ENCODE measurements at regions not wholly inside any gene's neighbourhood (a gene's known extent, or its start where the extent isn't known, plus 50 kb on each side); places are given as distances from the start of the nearest gene placed in this dataset.

- peak; percentile 4 for DNase-seq
Observed at GRCh38 chr9:74281674-74282073, 215.5 kb upstream of the RORB start.

GRCh38 chr9:74282526-74283253 lies 214.4 kb upstream of the RORB start:
- DNase-seq: no peak

DNA sequence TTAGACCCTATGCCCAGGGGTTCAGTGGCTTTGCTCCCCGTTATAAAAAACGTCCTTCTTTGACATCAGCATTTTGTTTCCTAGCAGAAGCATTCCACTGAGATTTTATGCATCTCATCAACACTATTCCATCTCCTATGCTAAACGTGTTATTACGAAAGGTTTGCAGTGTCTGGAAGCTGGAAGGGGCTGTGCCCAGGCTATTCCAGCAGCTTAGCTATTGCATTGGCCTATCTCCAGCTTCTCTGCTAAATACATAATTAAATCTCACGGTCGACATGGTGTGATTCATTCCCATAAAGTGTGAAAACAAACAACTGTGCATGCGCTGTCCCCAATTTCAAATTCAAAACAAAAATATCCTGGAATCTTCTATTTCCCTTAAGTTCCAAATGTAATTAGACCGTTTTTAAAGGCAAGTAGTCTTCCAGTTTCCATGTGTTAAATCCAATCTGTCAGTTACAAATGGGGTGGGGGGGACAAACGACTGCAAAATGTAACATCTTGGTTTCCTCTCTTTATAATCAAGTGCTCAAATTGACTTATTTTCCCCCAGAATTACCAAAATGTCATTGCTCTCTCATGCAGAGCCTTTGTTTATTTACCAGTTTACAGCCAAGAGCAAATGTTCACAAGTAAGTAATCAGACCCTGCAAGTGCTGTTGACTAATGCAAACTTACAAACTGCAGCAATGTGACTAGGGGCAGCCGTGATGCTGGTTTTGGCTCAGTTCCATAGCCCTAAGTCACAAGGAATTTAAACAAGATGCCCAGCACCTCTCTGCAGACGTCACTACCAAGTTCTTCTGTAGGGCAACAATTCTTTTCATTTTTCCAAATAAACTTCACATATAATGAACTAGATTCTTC lies 212.3 kb upstream of the RORB start:
- peak; percentile 6 for DNase-seq

DNA sequence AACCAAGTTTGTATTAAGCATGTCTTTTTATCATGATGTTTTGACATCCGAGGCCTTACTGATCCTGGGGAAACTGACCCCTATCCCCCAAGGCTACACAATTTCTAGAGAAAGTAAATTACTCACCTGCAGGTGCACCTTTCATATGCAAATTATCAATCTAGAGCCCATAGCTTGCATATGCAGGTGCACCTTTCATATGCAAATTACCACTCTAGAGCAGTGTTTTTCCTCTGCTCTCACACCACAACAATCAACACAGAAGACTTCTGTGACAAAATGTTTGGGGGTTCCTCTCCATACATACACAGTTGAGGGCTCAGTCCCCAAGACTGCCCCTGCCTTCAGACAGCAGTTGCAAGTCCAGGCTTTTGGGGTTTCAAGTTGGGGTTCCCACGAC lies 203.7 kb upstream of the RORB start:
- no peak for DNase-seq

- no peak for DNase-seq
Observed at GRCh38 chr9:74303945-74304344, 193.2 kb upstream of the RORB start.

DNA sequence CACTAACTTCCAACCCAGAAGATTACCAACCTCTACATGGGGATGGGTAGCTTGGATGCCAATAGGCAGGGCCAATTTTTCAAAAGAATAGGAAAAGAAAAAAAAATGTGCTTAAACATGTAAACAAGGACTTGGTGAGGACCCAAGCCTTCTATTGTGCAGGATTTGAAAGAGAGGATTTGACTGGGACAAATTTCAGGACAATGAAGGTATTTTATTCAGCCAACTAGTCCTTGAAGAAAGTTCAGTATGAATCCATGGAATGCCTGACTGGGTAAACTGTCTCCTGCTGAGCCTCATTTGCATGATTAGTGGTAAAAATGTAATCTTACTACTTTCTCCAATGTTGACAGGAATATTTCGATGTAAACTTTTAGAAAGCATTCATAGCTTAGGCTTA lies 192.5 kb upstream of the RORB start:
- no peak for DNase-seq

DNA sequence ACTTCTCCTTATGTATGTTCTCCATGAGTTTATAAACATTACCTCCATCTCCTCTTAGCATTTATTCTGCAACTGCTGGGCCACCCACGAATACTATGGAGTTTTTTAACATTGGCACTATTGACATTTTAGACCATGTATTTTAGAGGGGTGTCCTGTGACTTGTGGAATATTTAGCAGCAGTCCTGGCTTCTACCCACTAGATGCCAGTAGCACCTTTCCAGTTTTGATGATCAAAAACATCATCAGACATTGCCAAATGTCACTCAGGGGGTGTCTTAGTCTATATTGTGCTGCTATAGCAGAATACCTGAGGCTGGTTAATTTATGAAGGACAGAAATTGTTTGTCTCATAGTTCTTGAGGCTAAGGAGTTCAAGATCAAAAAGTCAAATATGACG lies 187.5 kb upstream of the RORB start:
- DNase-seq: peak; percentile 6

GRCh38 chr9:74317235-74317634 lies 179.9 kb upstream of the RORB start:
- DNase-seq: no peak

- no peak for DNase-seq
Observed at GRCh38 chr9:74321396-74321795, 175.7 kb upstream of the RORB start.

DNA sequence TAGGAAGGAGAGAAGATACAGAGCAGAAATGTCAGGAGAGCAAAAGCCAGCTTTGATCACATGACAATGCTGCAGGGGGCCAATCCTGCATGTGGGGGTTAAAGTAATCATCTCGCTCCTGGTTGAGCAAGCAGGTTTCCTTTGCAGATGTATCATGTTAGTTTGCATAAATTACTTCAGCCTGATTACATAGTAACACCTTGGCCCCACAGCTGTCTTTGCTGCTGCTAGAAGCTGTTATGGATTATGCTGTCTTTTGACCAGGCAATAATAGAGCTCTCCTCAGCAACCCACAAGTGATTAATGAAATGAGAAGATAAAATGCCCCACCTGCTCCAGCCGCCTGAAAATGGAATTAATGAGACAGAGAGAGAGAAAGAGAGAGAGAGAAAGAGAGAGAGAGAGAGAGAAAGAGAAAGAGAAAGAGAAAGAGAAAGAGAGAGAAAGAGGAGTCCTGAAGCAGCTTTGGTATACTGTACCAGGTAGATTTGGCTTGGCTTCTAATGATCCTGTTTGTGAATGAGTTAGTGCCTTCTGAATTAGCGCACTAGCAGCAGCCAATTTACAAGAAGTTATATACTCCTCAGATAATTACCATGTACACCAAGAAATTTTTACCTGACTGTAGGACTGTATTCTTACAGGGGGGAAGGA lies 174.3 kb upstream of the RORB start:
- DNase-seq: peak; percentile 48

DNA sequence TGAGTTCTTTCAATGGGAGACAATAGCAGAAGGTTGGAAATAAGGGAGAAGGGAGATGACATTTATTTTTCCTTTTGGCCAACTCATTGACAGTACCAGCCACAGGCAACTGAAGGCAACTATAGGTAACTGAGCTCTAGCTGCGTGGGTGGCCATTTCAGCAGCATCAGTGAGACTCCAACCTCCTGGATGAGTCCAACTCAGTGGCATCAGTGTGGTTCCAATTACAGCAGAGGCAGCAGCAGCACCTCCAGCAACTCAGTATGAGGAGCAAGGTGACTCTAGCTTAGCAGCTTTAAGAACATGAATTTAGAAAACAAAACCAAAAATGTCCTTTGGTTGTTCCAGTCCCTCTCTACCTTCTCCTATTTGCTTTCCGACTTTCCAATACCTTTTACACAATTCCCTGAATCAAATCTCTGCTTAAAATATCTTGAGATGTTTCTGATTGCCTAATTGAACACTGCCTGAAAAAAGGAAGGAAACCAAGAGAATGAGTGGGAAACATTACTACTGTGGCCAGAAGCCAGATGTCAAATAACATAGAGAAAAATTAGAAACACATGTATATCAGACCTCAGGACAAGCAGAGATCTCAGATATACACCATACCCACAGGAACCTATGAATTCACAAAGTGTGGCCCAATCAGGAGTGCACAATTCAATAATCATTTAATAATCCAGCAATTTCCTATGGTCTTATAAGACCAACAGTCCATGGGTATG lies 166.5 kb upstream of the RORB start:
- DNase-seq: no peak

DNA sequence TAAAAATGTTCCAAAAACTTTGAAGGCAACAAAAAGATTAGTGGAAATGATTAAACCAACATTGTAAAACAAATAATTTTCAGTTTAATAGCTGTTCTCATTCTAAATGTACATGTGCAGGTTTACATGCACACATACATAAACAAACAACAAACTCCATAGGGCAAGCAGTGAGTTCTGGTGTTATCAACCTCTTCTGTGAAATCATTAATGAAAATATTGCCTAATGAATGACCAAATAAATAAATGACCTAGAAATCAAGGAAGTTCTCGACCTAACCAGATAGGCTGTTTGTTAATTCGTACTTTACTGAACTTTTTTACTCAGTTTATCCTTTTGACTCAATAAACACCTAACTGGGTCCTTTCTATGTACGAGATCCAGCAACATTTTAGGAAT lies 165.5 kb upstream of the RORB start:
- no peak for DNase-seq

GRCh38 chr9:74333384-74334032 lies 163.6 kb upstream of the RORB start:
- no peak for DNase-seq

GRCh38 chr9:74334271-74334670 lies 162.9 kb upstream of the RORB start:
- no peak for DNase-seq

- DNase-seq: no peak
Observed at GRCh38 chr9:74336161-74336560, 161.0 kb upstream of the RORB start.

DNA sequence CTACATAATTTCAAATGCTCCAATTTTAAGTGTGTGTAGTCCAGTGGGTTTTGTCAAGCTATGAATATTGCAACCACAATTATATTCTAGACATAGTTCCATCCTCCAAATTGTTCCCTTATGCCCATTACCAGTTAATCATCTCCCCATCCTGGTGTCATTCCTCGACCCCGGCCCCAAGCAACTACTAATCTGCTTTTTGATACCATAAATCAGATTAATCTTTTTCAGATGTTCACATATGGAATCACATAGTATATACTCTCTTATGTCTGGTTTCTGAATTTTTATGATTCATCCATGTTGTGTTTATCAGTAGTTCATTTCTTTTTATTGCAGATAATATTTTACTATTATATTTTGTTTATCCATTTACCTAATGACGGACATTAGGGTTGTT lies 148.4 kb upstream of the RORB start:
- no peak for DNase-seq

DNA sequence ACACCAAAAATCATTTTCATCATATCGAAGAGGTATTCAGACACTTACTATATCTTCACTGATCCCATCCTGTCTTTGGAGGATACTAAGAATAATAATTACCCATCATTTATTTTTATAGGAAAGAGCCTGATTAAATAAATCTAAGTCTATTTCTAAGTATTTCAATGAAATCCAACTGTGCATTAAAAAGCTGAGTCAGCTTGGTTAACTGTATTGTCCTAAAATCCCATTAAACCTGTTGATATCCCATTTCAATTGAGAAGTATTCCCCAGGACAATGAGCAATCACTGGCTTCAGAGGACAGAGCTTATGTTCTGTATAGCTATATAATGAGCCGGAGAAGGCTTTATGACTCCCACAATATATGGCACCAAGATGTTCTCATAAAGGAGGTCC lies 142.0 kb upstream of the RORB start:
- no peak for DNase-seq

- no peak for DNase-seq
Observed at GRCh38 chr9:74357577-74357976, 139.6 kb upstream of the RORB start.

DNA sequence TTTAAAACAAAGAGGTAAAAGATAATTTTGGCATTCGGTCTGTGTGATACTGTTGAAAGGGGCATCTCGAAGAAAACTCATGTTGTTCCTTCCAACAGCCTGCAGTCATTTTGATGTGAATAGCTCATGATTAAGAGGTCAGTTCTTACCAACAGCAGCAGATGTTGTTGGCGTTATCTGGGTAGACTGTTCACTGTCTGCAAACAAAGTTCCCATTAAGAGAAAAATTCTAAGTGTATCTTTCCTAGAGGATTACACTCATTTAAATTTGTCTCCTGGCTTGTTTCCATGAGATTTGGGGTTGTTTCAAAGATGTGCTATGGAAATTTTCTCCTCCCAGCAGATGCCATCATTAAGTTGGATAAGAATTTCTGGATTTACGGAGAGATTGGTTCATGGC lies 138.2 kb upstream of the RORB start:
- no peak for DNase-seq

DNA sequence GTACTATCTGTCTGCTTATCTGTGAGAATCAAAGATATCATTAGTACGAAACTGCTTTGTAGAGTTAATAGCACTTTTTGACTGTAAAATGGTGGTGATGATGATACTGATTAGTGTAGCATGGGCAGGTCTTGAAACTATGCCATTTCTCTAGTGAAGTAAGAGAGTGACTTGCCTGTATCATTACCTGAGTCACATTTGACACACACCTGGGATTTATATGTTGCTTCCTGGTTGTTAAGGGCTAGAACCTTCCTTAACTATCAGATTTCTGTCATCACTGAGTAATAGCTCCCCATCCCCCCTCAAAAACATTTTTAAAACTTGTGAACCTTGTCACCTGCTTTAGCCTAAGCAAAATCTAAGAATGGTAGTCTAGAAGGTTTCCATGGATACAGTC lies 135.6 kb upstream of the RORB start:
- no peak for DNase-seq

DNA sequence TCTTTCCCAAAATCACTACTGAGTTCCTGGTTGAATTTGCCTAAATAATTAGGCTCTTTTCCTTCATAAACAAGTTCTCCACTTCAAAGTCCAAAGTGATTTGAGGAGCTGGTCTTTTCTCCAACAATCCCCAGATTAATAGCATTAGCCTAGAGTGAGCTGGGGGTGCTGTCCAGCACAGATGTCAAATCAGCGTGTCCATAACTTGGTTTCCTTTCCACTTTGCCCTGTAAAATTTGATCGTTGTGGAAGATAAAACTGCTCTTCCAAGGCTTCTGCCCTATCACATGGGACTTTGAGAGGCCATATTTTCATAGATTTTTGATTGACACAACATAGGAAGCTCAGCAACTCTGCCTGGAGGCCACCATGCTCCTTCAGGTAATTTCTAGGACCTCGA lies 134.7 kb upstream of the RORB start:
- no peak for DNase-seq

GRCh38 chr9:74366111-74366510 lies 131.0 kb upstream of the RORB start:
- no peak for DNase-seq

DNA sequence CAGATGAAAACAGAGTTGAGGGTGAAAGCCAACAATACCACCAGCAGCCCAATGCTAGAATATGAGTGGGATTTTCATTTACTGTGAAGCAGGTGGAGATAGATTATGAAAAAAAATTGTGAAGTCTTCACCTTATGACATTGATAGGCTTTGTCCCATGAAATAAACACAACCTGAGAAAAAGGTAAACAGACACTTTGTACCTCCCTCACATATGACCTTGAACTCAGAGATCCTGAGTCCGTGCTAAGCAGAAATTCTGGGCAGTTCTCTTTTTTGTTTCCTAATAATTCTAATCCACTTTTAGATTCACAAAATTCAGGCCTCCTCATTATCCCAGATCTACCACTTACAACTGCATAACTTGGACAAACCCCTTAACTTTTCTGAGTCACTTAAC lies 127.3 kb upstream of the RORB start:
- DNase-seq: no peak

All from NCI-H69 (cell line).